NCI-H2107 treated with DMSO at 0.1 percent for 48 hours (cell line): ENCODE measurements at regions not wholly inside any gene's neighbourhood (a gene's known extent, or its start where the extent isn't known, plus 50 kb on each side); places are given as distances from the start of the nearest gene placed in this dataset.

ENCODE experiments used
- DNase-seq: peaks from one replicate; lab custom pipeline; 2025; ENCODE audit not compliant: unreplicated experiment; lab: John Stamatoyannopoulos, UW

DNA sequence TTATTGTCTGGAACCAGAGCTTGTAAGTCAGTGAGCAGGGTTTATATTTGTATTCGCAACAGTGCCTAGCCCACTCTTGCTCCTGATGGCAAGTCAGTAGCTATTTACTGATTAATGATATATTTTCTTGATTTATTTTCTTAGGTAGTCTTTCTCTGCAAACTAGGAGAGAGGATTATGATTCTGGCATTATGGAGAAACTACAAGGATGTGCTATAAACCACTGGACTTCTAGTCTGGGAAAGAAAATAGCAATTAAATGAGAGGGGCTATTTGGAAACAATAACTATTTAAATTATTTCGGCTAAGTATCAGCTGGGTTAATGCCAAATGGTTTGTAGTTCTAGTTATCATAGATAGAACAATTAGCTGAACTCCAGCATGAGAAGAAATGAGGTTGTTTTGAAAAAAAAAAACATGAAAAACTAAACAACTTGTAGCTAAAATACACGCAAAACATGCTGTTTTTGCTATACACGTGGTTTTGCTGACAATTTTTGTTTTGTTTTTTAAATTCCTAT lies 304.9 kb upstream of the TCF21 start:
- no peak for DNase-seq

DNA sequence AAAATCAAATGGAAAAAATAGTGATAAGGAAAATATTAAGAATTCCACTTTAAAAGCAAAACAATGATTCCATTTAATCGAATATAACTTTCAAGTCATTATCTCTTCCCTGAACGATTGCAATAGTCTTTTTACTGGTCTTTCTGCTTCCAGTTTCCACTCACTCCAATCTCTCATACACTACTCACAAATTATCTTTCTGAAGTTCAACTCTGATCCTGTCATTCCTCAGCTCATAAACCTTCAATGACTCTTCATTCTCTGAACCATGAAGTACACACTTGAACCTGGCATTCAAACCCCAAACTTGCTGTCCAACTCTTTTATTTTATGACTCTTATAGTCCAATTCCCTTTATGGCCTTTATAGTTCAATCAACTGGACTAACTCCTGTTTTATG lies 304.1 kb upstream of the TCF21 start:
- no peak for DNase-seq

DNA sequence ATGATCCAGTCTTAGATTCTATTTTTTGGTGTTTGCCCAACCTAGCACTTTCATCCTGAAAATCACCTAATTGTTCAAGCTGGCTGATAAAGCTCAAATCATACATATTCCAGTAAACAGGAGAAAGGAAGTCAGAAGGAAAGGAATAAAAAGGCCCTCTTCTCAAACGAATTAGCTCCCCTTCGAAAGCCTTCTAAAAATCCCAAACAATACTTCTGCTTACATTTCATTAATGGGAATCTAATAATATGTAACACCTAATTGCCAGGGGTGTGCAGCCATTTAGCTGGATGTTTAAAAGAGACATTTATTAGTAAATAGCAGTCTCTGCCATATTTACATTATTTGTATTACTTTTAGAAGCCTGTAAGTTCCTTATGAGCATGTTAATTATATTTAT lies 302.9 kb upstream of the TCF21 start:
- DNase-seq, result no peak

DNA sequence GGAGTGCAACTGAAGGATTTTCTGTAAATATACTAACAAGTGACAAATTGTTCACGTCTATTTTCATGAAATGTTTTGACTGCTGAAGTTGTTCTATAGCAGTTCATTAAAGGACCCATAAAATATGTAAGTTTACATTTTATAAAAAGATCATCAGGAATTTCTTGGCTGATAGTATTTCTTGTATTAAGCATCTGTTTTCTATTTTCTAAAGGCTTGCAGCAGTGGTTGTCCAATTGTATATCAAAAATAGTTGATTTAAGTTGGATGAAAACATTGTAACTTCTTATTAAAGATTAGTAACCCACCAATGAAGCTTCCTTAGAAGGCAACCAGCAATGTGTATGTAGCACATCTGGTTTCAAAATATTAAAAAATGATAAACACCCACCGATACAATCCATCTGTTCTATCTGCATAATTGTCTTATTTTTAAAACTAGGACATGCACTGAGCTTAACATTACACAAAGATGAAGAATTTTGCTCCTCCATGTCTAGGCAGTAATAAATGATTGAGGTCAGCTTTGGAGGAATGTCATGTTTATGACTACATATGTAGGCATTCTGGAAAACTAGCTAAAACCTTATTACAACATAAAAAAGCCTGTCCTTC lies 301.3 kb upstream of the TCF21 start:
- no peak for DNase-seq

DNA sequence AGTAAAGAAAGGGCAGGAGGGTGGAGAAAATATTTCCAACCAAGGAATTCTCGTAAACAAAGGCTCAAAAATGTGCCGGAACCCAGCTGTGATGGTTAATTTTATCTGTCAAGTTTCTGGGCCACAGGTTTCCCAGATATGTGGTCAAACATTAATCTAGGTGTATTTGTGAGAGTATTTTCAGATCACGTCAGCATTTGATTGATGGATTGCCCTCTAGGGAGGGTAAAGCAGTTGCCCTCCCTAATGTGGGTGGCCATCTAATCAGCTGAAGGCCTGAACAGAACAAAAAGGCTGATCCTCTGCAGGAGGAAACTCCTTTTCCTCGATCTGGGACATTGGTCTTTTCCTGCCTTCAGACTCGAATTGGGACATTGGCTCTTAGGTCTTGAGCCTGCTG lies 298.7 kb upstream of the TCF21 start:
- no peak for DNase-seq

DNA sequence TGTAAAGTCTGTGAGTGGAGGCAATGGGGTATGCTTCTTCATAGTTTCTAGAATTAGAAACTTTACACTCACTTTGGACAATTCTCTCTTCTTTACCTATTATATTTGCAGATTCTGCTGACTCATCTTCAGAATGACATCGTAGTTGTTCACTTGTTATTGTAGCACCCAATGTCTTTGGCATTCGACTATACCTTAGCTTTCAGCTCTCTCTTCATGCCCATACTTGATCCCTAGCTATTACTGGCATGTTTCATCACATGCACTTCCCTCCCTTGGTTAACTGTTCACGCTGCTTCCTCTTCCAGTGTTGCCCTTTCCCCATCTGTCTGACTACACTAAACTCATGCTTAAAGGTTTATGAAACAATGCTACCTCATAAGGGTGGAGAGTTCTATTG lies 298.1 kb upstream of the TCF21 start:
- DNase-seq, result no peak

DNA sequence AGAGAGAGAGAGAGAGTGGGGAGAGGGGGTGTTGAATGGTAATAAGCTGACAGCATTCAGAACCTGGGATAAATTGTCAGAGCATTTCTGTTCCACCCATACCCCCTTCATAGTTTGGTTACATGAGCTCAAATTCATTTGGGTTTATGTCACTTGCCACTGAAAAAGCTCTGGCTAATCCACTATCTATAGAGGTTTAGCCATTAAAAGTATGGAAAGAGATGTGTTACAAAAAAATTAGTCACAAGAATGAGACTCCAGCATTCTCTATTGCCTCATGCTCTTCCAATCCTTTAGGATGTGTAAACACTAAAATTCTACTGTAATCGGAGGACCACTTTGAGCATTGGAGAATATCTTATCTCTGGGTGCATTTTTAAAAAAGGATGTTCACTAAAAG lies 297.6 kb upstream of the TCF21 start:
- DNase-seq, result no peak

DNA sequence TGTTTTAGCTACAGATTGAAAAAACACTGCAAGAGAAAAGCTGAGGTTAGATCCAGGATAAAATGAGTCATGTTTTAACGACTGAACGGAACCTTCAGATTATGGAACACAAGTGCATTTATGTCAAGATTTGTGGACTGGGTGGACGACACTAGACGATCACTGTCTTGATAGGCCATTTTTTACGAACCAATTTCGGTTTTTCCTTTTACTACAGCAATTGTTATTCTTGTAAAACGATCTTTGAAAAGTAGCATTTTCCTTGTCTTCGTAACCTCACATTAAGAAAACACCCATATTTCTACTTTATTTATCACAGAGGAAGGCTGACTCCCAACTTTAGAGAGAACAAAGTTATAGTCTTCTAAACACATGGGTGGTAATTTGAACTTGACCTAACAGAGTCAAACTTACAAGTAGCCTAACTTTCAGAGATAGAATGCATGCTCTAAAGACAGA lies 294.2 kb upstream of the TCF21 start:
- DNase-seq, result no peak

DNA sequence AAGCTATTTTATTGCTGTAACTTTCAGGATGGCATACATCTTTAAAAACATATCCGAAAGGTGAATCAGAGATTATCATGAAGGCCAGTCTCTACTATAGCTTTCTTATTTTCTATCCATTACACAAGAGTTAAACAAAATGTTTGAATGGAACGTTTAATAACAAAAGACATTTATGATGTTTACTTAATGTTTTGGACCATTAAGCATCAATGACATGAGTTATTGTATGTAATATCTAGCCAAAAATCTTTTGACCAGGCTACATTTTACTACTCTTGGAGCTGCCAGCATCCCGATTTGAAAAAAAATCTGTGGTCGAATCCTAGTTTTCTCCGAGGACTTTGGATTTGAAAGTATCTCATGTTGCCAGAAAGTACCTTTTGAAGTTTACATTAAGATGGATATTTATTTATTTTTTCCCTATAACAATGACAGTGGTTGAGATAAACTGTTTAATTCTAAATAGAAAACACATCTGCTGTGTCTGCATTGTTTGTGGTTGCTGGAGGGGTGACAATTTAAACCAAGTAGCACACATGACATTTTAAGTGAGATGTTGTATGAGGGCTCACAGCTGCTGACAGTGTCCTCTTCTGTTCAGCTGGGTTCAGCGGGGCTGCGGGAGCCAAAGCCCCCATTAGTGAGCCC lies 293.7 kb upstream of the TCF21 start:
- no peak for DNase-seq

DNA sequence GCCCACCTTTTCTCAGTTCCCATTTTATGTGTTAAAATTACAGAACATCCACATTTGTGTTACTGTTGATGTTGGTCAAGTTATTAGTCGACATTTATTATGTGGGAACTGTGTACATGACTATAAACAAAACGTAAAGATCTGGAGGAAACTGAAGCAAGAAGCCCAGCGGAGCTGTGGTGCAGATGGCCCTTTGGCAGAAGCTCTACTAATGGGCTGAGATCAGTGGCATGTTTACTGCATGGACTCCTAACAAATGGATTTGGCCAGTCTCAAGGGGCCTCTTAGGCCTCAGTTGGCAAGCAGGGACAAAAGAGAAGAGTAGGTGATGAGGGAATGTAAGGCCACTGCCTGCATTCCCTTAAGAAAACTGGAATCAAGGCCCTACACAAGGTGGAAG lies 282.1 kb upstream of the TCF21 start:
- DNase-seq, result no peak

DNA sequence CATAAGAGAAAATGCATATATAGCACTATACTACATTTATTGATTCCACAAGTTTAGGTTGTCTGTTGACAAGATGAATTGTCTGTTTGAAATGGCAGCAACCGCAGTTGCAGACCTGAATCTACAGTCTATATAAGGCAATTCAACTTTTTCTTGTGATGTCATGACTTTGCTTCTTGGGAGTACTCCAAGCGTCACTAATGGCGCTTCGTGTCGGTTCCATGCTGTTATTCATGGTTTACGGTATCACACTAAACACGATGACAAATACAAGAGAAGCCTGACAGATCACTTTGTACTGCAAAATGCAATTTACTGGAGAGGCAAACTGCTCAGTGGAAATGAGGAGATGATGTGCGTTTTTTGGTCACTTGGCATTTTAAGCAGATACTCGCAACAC lies 280.3 kb upstream of the TCF21 start:
- no peak for DNase-seq

DNA sequence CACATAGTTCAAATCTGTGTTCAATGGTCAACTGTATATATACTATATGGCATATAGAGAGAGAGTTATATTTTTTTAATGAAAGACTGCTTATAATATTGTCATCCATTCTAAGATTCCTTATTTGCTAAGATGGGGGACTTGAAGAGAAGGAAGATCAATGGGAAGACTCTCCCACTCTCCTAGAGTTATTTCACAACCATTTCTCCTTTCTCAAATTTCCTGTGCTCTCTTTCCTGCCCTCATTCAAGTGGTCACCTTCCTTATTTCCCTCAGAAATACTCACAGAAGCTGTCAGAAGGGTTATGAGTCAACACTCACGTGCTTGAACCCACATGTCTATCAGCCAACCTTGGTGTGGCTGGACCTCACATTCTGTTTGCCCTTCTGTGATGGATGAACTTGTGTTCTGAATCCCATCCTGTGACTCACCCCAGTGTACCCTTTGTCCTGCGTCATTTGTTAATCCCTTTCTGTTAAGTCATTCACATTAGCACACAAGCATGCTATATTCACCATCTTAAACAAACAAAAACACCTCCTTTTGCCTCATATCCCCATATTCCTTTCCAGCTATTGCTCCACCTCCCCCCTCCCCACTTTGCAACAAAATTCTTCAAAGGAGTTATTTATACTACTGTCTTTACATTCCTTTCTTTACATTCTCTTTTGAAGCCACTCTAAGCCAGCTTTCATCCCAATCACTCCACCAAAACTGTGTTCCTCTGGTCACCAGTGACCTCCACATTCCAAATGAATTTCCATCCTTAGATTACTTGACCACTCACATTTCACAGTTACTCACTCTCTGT lies 279.3 kb upstream of the TCF21 start:
- no peak for DNase-seq

DNA sequence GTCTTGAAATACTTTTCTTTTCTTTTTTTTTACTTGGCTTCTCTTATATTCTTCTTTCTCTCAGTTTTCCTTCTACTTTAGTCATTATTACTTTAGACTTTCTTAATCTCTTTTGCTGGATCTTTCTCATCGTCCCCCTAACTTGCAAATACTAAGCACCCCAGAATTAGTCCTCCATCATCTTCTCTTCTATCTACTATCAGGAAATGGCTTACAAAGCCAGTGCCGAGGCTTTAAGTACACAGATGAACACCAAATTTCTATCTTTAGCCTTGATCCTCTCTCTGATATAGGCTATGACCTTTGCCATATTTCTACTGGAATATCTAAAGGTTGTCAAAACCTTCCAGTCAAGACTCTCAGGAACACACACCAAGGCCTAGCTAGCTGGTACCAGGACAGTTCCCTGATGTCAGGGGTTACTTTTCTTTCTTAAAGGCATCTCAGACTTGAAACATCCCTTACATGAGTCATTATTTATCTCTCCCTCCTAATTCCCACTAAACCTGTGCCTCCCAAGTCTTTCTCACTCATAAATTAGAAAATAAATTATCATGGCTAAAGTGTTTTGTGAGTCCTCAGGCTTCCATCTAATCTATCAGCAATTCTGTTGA lies 278.6 kb upstream of the TCF21 start:
- no peak for DNase-seq

DNA sequence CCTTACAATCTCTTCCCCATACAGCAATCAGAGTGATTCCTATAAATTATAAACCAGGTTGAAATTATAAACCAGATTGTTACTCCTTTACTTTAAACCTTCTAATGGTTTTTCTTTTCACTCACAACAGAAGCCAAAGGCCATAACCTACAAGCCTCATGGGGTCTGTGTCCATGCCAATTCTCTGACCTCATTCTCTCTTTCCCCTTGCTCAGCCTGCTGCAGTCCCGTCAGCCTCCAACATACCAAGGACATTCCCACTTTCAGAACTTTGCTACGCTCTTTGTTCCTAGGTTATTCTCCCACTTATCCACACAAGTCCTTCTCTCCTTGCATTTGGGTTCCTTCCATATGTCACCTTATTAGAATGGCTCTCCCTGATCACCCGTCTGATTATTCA lies 277.9 kb upstream of the TCF21 start:
- no peak for DNase-seq

DNA sequence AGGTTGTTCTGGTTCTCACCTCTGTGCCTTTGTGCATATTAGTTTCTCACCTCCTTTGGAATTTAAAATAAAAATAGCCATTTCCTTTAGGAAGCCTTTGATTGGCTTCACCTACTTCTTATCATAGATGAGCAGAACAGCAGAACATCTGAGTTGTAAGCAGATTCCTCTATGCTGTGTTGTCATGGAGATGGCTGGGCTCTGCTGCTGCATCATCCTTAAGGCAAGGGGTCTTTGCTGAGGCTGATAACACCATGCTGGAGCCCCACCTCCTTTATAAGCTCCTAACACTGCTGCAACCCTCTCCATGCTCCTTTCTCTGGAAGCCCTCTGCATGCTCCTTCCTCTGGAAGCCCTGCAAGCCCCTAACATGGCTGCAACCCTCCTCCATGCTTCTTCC lies 276.5 kb upstream of the TCF21 start:
- DNase-seq, result no peak

DNA sequence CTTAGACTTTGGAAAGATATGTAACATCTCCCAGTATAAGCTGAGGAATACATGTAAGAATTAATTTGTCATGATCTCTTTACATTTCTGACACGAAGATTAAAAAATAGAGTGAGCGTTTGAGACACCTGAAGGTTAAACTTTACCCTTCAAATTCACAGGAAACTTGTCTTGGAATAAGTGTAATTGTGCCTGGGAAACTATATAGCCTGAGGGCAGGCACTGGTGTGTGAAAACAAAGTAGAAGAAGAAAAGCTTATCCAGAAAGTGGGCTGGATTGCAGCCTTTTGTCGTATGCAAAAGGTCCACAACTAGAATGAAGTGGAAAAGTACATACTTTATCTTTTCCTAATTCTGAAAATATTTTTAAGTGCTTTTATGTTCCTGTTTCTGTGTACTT lies 275.7 kb upstream of the TCF21 start:
- no peak for DNase-seq

DNA sequence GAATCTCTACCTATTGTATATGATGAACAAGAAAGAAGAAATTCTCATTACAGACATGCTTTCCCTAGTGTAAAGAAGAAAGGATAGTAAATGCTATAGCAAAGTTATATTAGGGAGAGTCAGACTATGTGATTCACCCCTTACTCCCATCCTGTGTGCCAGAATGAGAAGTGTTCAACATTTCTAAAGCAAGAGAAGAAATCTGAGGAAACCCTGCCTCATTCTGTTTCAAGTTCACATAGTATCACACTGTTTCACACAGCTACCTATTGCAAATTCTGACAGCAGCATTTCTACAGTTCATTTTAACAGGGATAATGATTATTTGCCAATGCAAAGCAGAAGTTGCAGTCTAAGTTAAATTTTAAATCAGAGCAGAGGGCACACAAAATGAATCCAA lies 267.2 kb upstream of the TCF21 start:
- no peak for DNase-seq

DNA sequence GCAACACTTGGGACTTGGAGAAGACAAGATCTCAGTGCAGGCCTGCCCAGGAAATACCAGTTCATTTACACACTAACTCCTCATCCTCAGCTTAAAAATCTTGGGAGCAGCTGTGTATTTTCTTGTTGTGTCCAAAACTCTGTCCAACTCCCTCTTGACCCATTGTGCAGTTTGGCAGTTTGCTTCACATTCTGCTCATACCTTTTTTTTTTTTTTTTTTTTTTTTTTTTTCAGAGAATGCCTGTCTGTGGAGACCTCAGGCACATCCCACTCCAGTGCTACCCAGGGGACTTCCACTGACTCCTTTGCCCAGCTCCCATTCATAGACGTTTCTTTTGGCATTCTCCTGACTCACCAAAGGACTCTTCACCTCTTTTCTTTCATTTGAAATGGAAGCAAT lies 265.8 kb upstream of the TCF21 start:
- no peak for DNase-seq

DNA sequence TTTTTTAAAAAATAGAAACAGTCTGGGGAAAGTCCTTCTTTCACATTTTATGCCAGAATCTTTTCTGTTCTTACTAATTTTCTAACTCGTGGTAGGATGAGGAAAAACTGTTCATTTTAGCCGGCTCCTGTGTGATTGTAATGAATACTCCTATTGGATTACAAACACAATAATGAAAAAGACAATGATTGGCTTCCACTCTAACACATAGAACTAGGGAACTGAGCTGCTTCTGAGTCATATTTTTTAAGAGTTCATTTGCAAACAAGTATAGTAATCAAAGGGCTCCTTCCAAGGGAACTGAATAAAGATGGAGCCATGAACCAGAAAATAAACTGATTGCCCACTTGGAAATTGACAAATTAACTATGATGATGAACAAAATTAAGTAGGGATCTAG lies 265.3 kb upstream of the TCF21 start:
- DNase-seq, result no peak

DNA sequence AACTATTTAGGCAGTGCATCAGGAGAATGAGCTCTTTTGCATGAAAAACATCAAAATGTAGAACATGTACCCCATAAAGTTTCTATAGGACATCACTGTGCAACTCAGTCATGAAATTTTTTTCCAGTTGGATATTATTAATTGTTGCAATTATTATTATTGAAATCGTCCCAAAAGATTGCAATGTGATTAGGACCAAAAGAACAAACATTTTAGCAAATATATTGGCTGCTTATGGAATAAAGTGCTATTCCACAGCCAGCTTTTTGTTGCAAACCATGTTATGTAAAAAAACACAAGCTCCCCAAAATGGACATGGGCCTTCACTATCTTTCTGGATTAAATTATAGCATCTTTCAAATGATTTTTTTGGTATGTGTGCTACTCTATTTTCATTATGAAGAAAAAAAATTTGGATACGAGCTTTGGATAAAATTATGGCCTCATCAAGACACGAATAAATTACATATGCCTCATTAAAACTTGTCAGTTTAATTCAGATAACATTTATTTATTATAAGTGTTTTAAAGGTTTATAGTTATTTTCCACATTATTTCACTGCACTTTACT lies 262.7 kb upstream of the TCF21 start:
- DNase-seq, result no peak

DNA sequence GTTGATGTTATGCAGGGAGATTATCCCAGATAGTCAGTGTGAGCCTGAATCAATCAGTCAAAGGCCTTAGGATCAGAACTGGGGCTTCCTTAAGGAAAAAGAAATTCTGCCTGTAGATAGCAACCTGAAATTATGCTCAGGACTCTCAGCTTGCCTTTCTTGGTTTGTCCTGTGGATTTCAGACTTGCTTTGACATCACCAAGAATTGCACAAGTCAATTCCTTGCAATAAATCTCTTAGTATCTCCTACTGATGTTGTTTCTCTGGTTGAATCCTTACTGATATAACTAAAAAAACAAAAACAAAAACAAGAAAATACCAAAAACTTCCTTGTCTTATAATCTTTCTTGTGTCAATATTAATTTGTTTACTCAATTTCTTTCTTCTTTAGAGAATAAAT lies 258.9 kb upstream of the TCF21 start:
- no peak for DNase-seq
